NT2/D1 (cell line): ENCODE measurements at regions not wholly inside any gene's neighbourhood (a gene's known extent, or its start where the extent isn't known, plus 50 kb on each side); places are given as distances from the start of the nearest gene placed in this dataset.

ENCODE experiments used
- SUZ12 ChIP-seq: IDR thresholded peaks from 2 replicates; pipeline ENCODE4 v1.6.1; 2011; ENCODE audit not compliant: insufficient read length, insufficient read depth; ENCODE audit errors: extremely low read depth
- YY1 ChIP-seq: IDR thresholded peaks from 2 replicates; pipeline ENCODE4 v1.6.1; 2011; ENCODE audit not compliant: insufficient read length, insufficient read depth

DNA sequence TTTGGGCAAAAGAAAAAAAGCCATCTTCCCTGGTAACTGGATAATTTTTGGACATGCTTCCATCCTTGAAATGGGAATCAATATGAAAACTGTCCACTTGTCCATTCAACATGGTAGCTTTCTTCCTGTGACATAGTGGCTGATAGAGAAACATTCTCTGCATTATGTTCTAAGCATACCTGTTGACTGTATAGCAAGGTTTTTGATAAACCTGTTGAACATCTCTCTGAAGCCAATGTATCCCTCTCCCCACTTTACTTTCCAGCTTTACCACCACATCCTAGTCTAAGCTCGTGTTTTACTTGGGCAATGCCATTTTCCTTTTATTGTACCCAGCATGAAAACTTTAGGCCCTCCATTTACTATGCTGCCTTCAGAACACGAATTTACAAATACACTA lies 630.1 kb downstream of the TOX3 start:
- TF ChIP-seq YY1 (no peak), SUZ12 (no peak)
